GM19324 (cell line): ENCODE measurements at regions not wholly inside any gene's neighbourhood (a gene's known extent, or its start where the extent isn't known, plus 50 kb on each side); places are given as distances from the start of the nearest gene placed in this dataset.
"Not testable (repeated sequence)": the region's sequence is repeated elsewhere in the genome, so short reads cannot be mapped to it uniquely, and the experiment has no call there.

ENCODE experiments used
- ATAC-seq: cut with Tn5 transposase; IDR thresholded peaks from one replicate; pipeline ENCODE4 v1.9.1; 2021; ENCODE audit warnings: mild to moderate bottlenecking, moderate library complexity; ENCODE audit not compliant: unreplicated experiment, low FRiP score

GRCh38 chr16:21530729-21531383 is 68.5 kb upstream of the METTL9 start:
- not testable (repeated sequence) for ATAC-seq

DNA sequence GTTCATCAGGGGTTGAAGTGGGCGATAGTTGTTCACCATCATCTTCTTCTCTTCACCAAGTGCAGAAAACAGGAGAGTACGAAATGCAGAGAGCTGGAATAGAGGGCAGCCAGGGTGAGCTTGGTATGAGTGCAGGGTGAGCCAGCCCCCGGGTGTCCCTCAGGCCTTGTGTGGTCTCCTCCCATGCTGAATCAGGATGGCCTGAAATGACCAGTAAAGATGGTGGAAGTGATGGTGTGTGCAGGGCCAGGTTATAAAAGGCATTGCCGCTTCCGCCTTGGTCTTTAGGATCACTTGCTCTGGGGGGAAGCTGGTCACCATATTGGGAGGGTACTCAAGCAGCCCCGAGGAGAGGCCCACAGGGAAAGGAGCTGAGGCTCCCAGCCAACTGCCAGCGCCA is 66.4 kb upstream of the METTL9 start:
- ATAC-seq = not testable (repeated sequence)

DNA sequence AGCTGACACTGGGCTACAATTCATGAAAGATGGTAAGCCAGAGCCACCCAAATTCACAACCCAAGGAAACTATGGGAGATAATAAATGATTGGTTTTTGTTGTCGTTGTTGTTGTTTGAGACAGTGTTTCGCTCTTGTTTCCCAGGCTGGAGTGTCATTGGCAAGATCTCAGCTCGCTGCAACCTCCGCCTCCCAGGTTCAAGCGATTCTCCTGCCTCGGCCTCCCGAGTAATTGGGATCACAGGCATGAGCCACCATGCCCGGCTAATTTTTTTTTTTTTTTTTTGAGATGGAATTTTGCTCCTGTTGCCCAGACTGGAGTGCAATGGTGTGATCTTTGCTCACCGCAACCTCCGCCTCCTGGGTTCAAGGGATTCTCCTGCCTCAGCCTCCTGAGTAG is 65.9 kb upstream of the METTL9 start:
- not testable (repeated sequence) for ATAC-seq

DNA sequence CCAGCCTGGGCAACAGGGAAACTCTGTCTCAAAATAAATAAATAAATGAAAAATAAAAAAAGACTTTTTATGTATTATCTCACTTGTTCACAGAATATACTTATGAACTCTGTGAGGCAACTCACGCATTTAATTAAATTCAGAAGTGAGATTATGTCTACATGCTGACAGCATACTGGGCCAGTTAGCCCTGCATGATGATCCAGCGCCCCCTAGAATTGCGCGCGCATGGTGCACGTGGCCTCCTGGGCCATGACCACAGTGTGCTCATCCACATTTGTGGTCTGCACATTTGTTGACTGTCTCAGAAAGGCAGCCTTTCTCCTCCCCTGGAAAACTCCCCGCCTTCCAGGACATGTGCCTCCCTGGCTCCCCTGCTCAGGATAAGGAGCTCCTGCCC is 64.8 kb upstream of the METTL9 start:
- not testable (repeated sequence) for ATAC-seq

- not testable (repeated sequence) for ATAC-seq
Measured at GRCh38 chr16:21535201-21535600, 64.2 kb upstream of the METTL9 start.

DNA sequence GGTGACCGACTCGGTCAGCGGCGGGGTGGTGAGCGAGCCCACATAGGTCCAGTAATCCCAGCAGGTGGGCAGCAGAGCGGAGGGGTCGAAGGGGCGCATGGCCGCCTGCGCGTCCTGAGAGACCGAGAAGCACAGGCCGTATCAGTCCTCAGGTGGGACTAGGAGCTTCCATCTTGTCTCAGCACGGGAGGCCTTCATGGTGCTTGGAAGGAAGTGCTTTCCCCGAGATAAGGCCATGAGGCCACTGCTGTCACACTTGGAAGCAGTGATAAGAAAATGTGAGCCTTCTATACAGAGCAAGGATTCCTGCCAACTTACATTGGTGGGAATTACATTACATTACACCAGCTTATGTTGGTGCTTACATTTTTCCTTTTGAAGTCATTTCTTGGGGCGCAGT is 62.6 kb upstream of the METTL9 start:
- ATAC-seq = not testable (repeated sequence)

DNA sequence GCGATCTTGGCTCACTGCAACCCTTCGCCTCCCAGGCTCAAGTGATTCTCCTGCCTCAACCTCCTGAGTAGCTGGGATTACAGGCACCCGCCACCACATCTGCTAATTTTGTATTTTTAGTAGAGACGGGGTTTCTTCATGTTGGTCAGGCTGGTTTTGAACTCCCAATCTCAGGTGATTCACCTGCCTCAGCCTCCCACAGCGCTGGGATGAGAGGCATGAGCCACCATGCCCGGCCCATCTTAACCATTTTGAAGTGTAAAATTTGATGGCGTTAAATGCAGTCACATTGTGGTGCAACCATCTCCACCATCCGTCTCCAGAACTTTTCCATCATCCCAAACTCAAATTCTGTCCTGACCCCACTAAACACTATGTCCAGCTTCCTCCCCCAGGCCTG is 61.8 kb upstream of the METTL9 start:
- ATAC-seq = not testable (repeated sequence)

DNA sequence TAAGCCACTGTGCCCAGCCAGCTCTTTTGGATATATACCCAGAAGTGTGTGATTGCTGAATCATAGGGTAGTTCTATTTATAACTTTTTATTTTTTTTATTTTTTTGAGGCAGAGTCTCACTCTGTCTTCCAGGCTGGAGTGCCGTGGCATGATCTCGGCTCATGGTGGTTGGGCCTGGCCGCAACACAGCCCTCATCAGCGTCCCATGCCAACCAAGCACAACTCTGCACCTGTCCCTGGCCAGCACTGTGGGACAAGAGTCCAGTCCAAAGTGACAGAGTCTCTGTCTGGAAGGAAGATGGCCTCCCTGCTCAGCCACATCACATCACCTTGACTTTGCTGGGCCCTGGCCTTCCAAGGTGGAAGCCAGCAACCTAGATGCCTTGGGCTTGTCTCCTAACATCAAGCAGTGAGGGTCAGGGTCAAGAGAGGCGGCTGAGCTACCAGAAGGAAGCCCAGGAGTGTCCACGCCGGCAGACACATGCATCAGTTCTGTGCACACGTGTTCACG is 60.2 kb upstream of the METTL9 start:
- not testable (repeated sequence) for ATAC-seq

GRCh38 chr16:21540770-21541433 is 58.5 kb upstream of the METTL9 start:
- not testable (repeated sequence) for ATAC-seq

GRCh38 chr16:21541611-21542051 is 57.7 kb upstream of the METTL9 start:
- not testable (repeated sequence) for ATAC-seq

- not testable (repeated sequence) for ATAC-seq
Measured at GRCh38 chr16:21542075-21542474, 57.3 kb upstream of the METTL9 start.

GRCh38 chr16:21542491-21543124 is 56.8 kb upstream of the METTL9 start:
- ATAC-seq = not testable (repeated sequence)

- ATAC-seq = not testable (repeated sequence)
Measured at GRCh38 chr16:21543151-21543836, 56.1 kb upstream of the METTL9 start.

GRCh38 chr16:21545664-21546326 is 53.6 kb upstream of the METTL9 start:
- not testable (repeated sequence) for ATAC-seq

DNA sequence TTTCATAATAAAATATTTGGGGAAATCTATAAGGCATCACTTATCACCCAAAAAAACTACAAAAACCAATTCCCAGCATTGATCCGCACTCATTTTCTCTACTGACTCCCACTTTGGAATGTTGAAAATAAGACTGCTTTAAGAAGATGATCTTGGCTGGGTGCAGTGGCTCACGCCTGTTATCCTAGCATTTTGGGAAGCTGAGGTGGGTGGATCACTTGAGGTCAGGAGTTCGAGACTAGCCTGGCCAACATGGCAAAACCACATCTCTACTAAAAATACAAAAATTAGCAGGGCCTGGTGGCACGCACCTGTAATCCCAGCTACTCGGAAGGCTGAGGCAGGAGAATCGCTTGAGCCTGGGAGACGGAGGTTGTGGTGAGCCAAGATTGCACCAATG is 50.0 kb upstream of the METTL9 start:
- ATAC-seq = not testable (repeated sequence)
